ENCODE measurements at regions not wholly inside any gene's neighbourhood (a gene's known extent, or its start where the extent isn't known, plus 50 kb on each side); places are given as distances from the start of the nearest gene placed in this dataset.

DNA sequence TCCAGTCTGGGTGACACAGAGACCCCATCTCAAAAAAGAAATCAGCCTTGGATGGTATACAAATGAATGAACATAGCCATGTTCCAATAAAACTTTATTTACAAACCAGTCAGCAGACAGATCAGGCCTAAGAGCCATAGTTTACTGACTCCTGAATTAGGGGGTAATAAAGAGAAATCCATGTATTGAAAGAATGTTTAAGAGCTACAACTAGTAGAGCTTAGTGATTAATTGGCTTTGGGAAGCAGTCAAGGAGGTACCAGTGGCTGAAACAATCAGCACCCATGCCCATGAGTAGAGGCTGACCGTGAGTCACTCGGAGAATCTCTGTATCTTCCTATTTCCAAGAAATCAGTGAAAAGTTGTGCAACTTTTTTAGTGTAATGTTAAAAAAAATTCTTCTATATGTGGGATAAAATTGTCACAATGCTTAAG lies 223.6 kb upstream of the RREB1 start (continued):
- TF ChIP-seq, protein P1, sequence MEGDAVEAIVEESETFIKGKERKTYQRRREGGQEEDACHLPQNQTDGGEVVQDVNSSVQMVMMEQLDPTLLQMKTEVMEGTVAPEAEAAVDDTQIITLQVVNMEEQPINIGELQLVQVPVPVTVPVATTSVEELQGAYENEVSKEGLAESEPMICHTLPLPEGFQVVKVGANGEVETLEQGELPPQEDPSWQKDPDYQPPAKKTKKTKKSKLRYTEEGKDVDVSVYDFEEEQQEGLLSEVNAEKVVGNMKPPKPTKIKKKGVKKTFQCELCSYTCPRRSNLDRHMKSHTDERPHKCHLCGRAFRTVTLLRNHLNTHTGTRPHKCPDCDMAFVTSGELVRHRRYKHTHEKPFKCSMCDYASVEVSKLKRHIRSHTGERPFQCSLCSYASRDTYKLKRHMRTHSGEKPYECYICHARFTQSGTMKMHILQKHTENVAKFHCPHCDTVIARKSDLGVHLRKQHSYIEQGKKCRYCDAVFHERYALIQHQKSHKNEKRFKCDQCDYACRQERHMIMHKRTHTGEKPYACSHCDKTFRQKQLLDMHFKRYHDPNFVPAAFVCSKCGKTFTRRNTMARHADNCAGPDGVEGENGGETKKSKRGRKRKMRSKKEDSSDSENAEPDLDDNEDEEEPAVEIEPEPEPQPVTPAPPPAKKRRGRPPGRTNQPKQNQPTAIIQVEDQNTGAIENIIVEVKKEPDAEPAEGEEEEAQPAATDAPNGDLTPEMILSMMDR (IDR thresholded peaks at IDR 0.05; ENCODE audit: low read depth, low read length, missing input control), result no peak
- TF ChIP-seq TAF1 (conservative IDR thresholded peaks at IDR 0.05), result no peak
- no peak for TF ChIP-seq NR2F2 (IDR thresholded peaks at IDR 0.05)

DNA sequence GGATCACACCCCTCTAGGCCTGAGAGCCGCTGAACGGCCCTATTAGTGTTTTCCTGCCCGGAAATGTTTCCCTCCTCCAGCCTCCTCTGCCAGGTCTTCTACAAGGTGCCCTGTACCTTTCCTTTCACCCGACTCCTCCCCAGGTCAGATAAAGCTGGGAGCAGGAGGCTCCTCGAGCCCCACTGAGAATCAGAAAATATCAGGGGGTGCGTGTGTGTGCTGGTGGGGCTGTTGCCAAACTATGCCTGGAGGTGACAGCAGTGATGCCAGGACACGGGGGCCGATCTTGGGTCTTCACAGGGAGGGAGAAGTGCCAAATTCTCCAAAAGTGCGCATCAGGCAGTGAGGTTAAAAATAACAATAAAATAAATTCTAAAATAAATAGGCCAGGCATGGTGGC lies 222.8 kb upstream of the RREB1 start:
- H3K27ac ChIP-seq (ENCODE audit: low read depth in 1 of 2, low read length in 2 of 2), result peak overlapping the region in 1 of 2 donors; percentile 61

DNA sequence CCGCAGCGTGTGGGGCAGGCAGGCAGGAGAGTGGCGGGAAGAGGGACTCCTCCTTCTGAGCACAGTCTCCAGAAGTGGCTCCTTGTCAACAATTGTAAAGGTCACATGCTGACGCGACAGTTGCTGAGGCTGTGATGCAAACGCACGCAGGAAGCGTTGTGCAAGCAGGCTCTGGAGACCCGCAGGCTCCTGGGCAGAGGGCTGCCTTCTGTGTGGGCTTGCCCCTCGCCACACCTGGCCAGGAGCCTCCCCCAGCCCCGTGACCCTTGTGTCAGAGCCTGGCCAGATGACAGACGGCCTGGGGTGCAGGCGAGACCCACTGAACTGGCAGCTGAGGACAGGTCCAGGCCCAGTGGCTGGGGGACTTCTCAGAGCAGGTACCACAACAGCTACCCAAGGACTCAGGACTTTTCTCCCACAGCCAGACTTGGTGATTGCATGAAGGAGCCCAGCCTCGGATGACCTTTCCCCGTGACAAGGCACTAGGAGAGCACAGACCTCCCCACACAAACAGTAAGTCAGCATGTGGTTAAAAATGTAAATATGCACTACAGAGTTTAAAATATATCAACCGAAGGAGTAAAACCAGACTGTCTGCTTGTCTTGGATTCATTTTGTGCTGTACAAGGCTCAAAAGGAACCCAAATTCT lies 222.1 kb upstream of the RREB1 start:
- H3K4me3 ChIP-seq (ENCODE audit: low read depth in 1 of 3, low read length in 3 of 3), result no peak overlapping the region
- no peaks in the 10 kb centered on the region for H3K36me3 ChIP-seq (ENCODE audit: control insufficient read depth in 4 of 4, insufficient read depth in 3 of 4, low read depth in 1 of 4, low read length in 3 of 4)
- no peaks in the 10 kb centered on the region for H3K27me3 ChIP-seq (ENCODE audit: control insufficient read depth in 4 of 4, insufficient read depth in 4 of 4, low read length in 3 of 4)
- no peaks in the 10 kb centered on the region for H3K9me3 ChIP-seq (ENCODE audit: control insufficient read depth in 4 of 4, low read length in 3 of 4)
- H3K4me1 ChIP-seq (ENCODE audit: control insufficient read depth in 4 of 4, insufficient read depth in 4 of 4, low read length in 3 of 4), result peaks cover 0 to 12% (median 6%) of the 10 kb centered on the region in 4 donors
- TF ChIP-seq, protein P2, sequence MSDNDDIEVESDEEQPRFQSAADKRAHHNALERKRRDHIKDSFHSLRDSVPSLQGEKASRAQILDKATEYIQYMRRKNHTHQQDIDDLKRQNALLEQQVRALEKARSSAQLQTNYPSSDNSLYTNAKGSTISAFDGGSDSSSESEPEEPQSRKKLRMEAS (IDR thresholded peaks at IDR 0.05), result no peak
- TF ChIP-seq GABPA (IDR thresholded peaks at IDR 0.05 in 1 of 2, conservative IDR thresholded peaks at IDR 0.05 in 1 of 2) (no peak), SP1 (IDR thresholded peaks at IDR 0.05) (peak; percentile 53), FOXA1 (IDR thresholded peaks at IDR 0.05) (no peak), YY1 (IDR thresholded peaks at IDR 0.05) (peak; percentile 29), RAD21 (IDR thresholded peaks at IDR 0.05) (peak; percentile 26 to 58), RXRA (IDR thresholded peaks at IDR 0.05) (peak; percentile 44 to 48), HNF4A (conservative IDR thresholded peaks at IDR 0.05) (peak; percentile 38 to 43), TAF1 (conservative IDR thresholded peaks at IDR 0.05) (no peak), HNF4G (IDR thresholded peaks at IDR 0.05) (no peak)
- TF ChIP-seq, protein P1 (IDR thresholded peaks at IDR 0.05; ENCODE audit: low read depth, low read length, missing input control), result no peak
- TF ChIP-seq, protein P3, sequence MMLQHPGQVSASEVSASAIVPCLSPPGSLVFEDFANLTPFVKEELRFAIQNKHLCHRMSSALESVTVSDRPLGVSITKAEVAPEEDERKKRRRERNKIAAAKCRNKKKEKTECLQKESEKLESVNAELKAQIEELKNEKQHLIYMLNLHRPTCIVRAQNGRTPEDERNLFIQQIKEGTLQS (IDR thresholded peaks at IDR 0.05), result peak; percentile 49
- TF ChIP-seq, protein P4, sequence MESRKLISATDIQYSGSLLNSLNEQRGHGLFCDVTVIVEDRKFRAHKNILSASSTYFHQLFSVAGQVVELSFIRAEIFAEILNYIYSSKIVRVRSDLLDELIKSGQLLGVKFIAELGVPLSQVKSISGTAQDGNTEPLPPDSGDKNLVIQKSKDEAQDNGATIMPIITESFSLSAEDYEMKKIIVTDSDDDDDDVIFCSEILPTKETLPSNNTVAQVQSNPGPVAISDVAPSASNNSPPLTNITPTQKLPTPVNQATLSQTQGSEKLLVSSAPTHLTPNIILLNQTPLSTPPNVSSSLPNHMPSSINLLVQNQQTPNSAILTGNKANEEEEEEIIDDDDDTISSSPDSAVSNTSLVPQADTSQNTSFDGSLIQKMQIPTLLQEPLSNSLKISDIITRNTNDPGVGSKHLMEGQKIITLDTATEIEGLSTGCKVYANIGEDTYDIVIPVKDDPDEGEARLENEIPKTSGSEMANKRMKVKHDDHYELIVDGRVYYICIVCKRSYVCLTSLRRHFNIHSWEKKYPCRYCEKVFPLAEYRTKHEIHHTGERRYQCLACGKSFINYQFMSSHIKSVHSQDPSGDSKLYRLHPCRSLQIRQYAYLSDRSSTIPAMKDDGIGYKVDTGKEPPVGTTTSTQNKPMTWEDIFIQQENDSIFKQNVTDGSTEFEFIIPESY (IDR thresholded peaks at IDR 0.05), result no peak
- TF ChIP-seq, protein P5, sequence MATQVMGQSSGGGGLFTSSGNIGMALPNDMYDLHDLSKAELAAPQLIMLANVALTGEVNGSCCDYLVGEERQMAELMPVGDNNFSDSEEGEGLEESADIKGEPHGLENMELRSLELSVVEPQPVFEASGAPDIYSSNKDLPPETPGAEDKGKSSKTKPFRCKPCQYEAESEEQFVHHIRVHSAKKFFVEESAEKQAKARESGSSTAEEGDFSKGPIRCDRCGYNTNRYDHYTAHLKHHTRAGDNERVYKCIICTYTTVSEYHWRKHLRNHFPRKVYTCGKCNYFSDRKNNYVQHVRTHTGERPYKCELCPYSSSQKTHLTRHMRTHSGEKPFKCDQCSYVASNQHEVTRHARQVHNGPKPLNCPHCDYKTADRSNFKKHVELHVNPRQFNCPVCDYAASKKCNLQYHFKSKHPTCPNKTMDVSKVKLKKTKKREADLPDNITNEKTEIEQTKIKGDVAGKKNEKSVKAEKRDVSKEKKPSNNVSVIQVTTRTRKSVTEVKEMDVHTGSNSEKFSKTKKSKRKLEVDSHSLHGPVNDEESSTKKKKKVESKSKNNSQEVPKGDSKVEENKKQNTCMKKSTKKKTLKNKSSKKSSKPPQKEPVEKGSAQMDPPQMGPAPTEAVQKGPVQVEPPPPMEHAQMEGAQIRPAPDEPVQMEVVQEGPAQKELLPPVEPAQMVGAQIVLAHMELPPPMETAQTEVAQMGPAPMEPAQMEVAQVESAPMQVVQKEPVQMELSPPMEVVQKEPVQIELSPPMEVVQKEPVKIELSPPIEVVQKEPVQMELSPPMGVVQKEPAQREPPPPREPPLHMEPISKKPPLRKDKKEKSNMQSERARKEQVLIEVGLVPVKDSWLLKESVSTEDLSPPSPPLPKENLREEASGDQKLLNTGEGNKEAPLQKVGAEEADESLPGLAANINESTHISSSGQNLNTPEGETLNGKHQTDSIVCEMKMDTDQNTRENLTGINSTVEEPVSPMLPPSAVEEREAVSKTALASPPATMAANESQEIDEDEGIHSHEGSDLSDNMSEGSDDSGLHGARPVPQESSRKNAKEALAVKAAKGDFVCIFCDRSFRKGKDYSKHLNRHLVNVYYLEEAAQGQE (IDR thresholded peaks at IDR 0.05), result no peak
- WGBS, result 43% methylated on average over 16 of the region's 16 CpGs
- peak overlapping the region; percentile 23 to 87 for H3K27ac ChIP-seq (ENCODE audit: low read depth in 1 of 2, low read length in 2 of 2)
- DNase-seq (ENCODE audit: low spot score), result peak; percentile 47
- no peak overlapping the region for H3K9ac ChIP-seq (ENCODE audit: low read depth in 1 of 2, low read length in 2 of 2)

More for the DNA sequence above, 222.8 kb upstream of the RREB1 start:
- no peak for DNase-seq (ENCODE audit: low spot score)
- no peak for TF ChIP-seq HNF4G (IDR thresholded peaks at IDR 0.05)
- TF ChIP-seq GABPA (IDR thresholded peaks at IDR 0.05 in 1 of 2, conservative IDR thresholded peaks at IDR 0.05 in 1 of 2), result no peak
- TF ChIP-seq RAD21 (IDR thresholded peaks at IDR 0.05), result no peak
- Histone ChIP-seq H3K27me3 (ENCODE audit: control insufficient read depth in 4 of 4, insufficient read depth in 4 of 4, low read length in 3 of 4) (no peaks in the 10 kb centered on the region), H3K9ac (ENCODE audit: low read depth in 1 of 2, low read length in 2 of 2) (peak overlapping the region in 1 of 2 donors; percentile 12), H3K9me3 (ENCODE audit: control insufficient read depth in 4 of 4, low read length in 3 of 4) (no peaks in the 10 kb centered on the region), H3K36me3 (ENCODE audit: control insufficient read depth in 4 of 4, insufficient read depth in 3 of 4, low read depth in 1 of 4, low read length in 3 of 4) (no peaks in the 10 kb centered on the region), H3K4me3 (ENCODE audit: low read depth in 1 of 3, low read length in 3 of 3) (no peak overlapping the region), H3K4me1 (ENCODE audit: control insufficient read depth in 4 of 4, insufficient read depth in 4 of 4, low read length in 3 of 4) (peaks cover 0 to 8% (median 3%) of the 10 kb centered on the region in 4 donors)
- 93% methylated on average over 9 of the region's 9 CpGs for WGBS

All from liver (tissue), 8 donors.